D721Med (cell line): ENCODE measurements at regions not wholly inside any gene's neighbourhood (a gene's known extent, or its start where the extent isn't known, plus 50 kb on each side); places are given as distances from the start of the nearest gene placed in this dataset.

Experiments used
- DNase-seq: peaks from one replicate; pipeline ENCODE4 v3.0.0; 2011; ENCODE audit warnings: low spot score; ENCODE audit not compliant: insufficient read length
- FAIRE-seq: peaks from 2 replicates; lab custom pipeline; 2011; peaks lifted over from hg19 to GRCh38; lab: Jason Lieb, UNC
- CTCF ChIP-seq: IDR thresholded peaks from 2 replicates; pipeline ENCODE4 v1.5.1; 2012; ENCODE audit warnings: mild to moderate bottlenecking, control low read depth; ENCODE audit not compliant: insufficient read depth; ENCODE audit errors: missing control alignments

- FAIRE-seq (no peak), DNase-seq (no peak)
- no peak for TF ChIP-seq CTCF
Measured at GRCh38 chr1:81220614-81221071, 580.1 kb upstream of the ADGRL2 start.

GRCh38 chr1:81217058-81217457, 583.7 kb upstream of the ADGRL2 start:
- no peak for DNase-seq
- no peak for FAIRE-seq
- no peak for TF ChIP-seq CTCF

GRCh38 chr1:81213279-81213678, 587.5 kb upstream of the ADGRL2 start:
- DNase-seq (no peak), FAIRE-seq (no peak)
- no peak for TF ChIP-seq CTCF

GRCh38 chr1:81209461-81209860, 591.3 kb upstream of the ADGRL2 start:
- DNase-seq, result no peak
- no peak for TF ChIP-seq CTCF
- no peak for FAIRE-seq

- TF ChIP-seq CTCF, result no peak
- DNase-seq (no peak), FAIRE-seq (no peak)
Measured at GRCh38 chr1:81208441-81208840, 592.3 kb upstream of the ADGRL2 start.

- no peak for TF ChIP-seq CTCF
- no peak for FAIRE-seq
- no peak for DNase-seq
Measured at GRCh38 chr1:81205956-81206355, 594.8 kb upstream of the ADGRL2 start.

GRCh38 chr1:81201779-81202178, 599.0 kb upstream of the ADGRL2 start:
- FAIRE-seq (no peak), DNase-seq (no peak)
- no peak for TF ChIP-seq CTCF
